Neural cell (in vitro differentiated cells): ENCODE measurements at regions not wholly inside any gene's neighbourhood (a gene's known extent, or its start where the extent isn't known, plus 50 kb on each side); places are given as distances from the start of the nearest gene placed in this dataset.

ENCODE experiments used
- CTCF ChIP-seq: fragments of 450-650 bp; IDR thresholded peaks from 2 replicates; pipeline ENCODE4 v1.5.1; 2014; ENCODE audit warnings: antibody characterized with exemption, mild to moderate bottlenecking, moderate library complexity; ENCODE audit not compliant: poor library complexity, severe bottlenecking
- RAD21 ChIP-seq: fragments of 450-650 bp; conservative IDR thresholded peaks from 2 replicates; pipeline ENCODE4 v1.6.1; 2014; ENCODE audit warnings: antibody characterized with exemption, mild to moderate bottlenecking, moderate library complexity

- TF ChIP-seq CTCF (no peak), RAD21 (no peak)
These were observed 408.8 kb downstream of the YTHDC2 start for GRCh38 chr5:113922343-113922742.
